A549 (cell line): ENCODE measurements at regions not wholly inside any gene's neighbourhood (a gene's known extent, or its start where the extent isn't known, plus 50 kb on each side); places are given as distances from the start of the nearest gene placed in this dataset.

ENCODE experiments used
- ATAC-seq, 2 experiments: fragments of 200-7000 bp in 1 of 2; fragments of >200 bp in 1 of 2; cut with Nextera tagmentation in 1 of 2; cut with Tn5 transposase in 1 of 2; 3 replicates each; pipeline versions ENCODE4 v1.8.0 to v1.9.1; 2018 to 2020; ENCODE audit warnings: mild to moderate bottlenecking in 1 of 2, moderate library complexity in 1 of 2
- CTCF ChIA-PET: fragments of 300-600 bp; sonication (Branson Sonifier 250); formaldehyde crosslinking; extraction: SDS; loops from one replicate; lab custom pipeline; 2021; ENCODE audit warnings: antibody characterized with exemption, inconsistent platforms; lab: Yijun Ruan, JAX
- POLR2A ChIA-PET: fragments of 350-600 bp; formaldehyde crosslinking; extraction: SDS; loops from one replicate; lab custom pipeline; 2021; ENCODE audit warnings: antibody characterized with exemption, inconsistent platforms; lab: Yijun Ruan, JAX
- DNase-seq, 2 experiments: peaks; one replicate each; pipeline versions ENCODE4 v3.0.0 to v3.0.0-alpha.2; 2011 to 2016; ENCODE audit warnings: low read depth in 1 of 2, low spot score in 1 of 2
- FAIRE-seq: peaks from 2 replicates; lab custom pipeline; 2011; peaks lifted over from hg19 to GRCh38; lab: Jason Lieb, UNC
- H3K27ac ChIP-seq, 2 experiments: fragments of >200 bp; sonication (Bioruptor Twin); formaldehyde crosslinking; 3 replicates each; pipeline ENCODE4 v1.5.1; 2016 to 2017
- H3K4me1 ChIP-seq: fragments of >200 bp; sonication (Bioruptor Twin); formaldehyde crosslinking; 3 replicates; pipeline ENCODE4 v1.6.1; 2016
- H3K4me2 ChIP-seq: fragments of >200 bp; sonication (Bioruptor Twin); formaldehyde crosslinking; 3 replicates; pipeline ENCODE4 v1.6.1; 2016
- H3K4me3 ChIP-seq: fragments of >200 bp; sonication (Bioruptor Twin); formaldehyde crosslinking; 3 replicates; pipeline ENCODE4 v1.5.1; 2016
- H3K9me3 ChIP-seq: fragments of >200 bp; sonication (Bioruptor Twin); formaldehyde crosslinking; 3 replicates; pipeline ENCODE4 v1.6.1; 2016
- BHLHE40 ChIP-seq: IDR thresholded peaks from 2 replicates; pipeline ENCODE4 v1.6.1; 2012; ENCODE audit warnings: low read depth, low read length, inconsistent platforms
- CEBPB ChIP-seq, 2 experiments: fragments of >200 bp in 1 of 2; sonication (Bioruptor Twin) in 1 of 2; formaldehyde crosslinking in 1 of 2; IDR thresholded peaks; 2 replicates each; pipeline ENCODE4 v1.6.1; 2012 to 2016
- CHD4 ChIP-seq: fragments of 200-600 bp; sonication (generic); IDR thresholded peaks from 2 replicates; pipeline ENCODE4 v1.6.1; 2016; ENCODE audit warnings: antibody characterized with exemption, mild to moderate bottlenecking, borderline replicate concordance
- EP300 ChIP-seq, 2 experiments: fragments of >200 bp; sonication (Bioruptor Twin); formaldehyde crosslinking; IDR thresholded peaks; 2 replicates in 1 of 2; 3 replicates in 1 of 2; pipeline ENCODE4 v1.6.1; 2016 to 2017
- ESRRA ChIP-seq: fragments of 150-350 bp; IDR thresholded peaks from 2 replicates; pipeline ENCODE4 v1.6.1; 2014; ENCODE audit warnings: mild to moderate bottlenecking, low read length, borderline replicate concordance
- FOSL2 ChIP-seq, 2 experiments: fragments of 450-650 bp in 1 of 2; fragments of >200 bp in 1 of 2; sonication (Bioruptor Twin) in 1 of 2; formaldehyde crosslinking; IDR thresholded peaks; 2 replicates each; pipeline versions ENCODE4 v1.5.0 to v1.6.1; 2016 to 2020; ENCODE audit warnings: mild to moderate bottlenecking in 1 of 2, moderate library complexity in 1 of 2
- HES2 ChIP-seq: fragments of >200 bp; sonication (Bioruptor Twin); formaldehyde crosslinking; IDR thresholded peaks from 2 replicates; pipeline ENCODE4 v1.6.1; 2016
- JUN ChIP-seq, 2 experiments: fragments of >200 bp; sonication (Bioruptor Twin); formaldehyde crosslinking; IDR thresholded peaks; 2 replicates in 1 of 2; 3 replicates in 1 of 2; pipeline ENCODE4 v1.6.1; 2016 to 2017
- JUNB ChIP-seq: fragments of >200 bp; sonication (Bioruptor Twin); formaldehyde crosslinking; IDR thresholded peaks from 2 replicates; pipeline ENCODE4 v1.6.1; 2016
- KDM1A ChIP-seq: fragments of 200-600 bp; sonication (generic); IDR thresholded peaks from 2 replicates; pipeline ENCODE4 v1.6.1; 2016; ENCODE audit warnings: low read depth, mild to moderate bottlenecking
- MAZ ChIP-seq: fragments of 150-350 bp; IDR thresholded peaks from 2 replicates; pipeline ENCODE4 v1.6.1; 2014; ENCODE audit warnings: antibody characterized with exemption, low read depth, low read length, borderline replicate concordance
- NFE2L2 ChIP-seq: fragments of 150-350 bp; conservative IDR thresholded peaks from 2 replicates; pipeline ENCODE4 v1.6.1; 2014; ENCODE audit warnings: low read length
- NPAS2 ChIP-seq: fragments of 250-450 bp; sonication (Bioruptor Pico); IDR thresholded peaks from 2 replicates; pipeline ENCODE4 v1.8.0; 2022; ENCODE audit warnings: mild to moderate bottlenecking, moderate library complexity, borderline replicate concordance
- NR3C1 ChIP-seq: fragments of >200 bp; sonication (Bioruptor Twin); formaldehyde crosslinking; IDR thresholded peaks from 3 replicates; pipeline ENCODE4 v1.6.1; 2017
- PHF8 ChIP-seq: fragments of 200-600 bp; sonication (generic); IDR thresholded peaks from 2 replicates; pipeline ENCODE4 v1.6.1; 2016; ENCODE audit warnings: low read depth, mild to moderate bottlenecking, antibody characterized with exemption, moderate library complexity, borderline replicate concordance
- POLR2A ChIP-seq: IDR thresholded peaks from 2 replicates; pipeline ENCODE4 v1.6.1; 2012; ENCODE audit warnings: mild to moderate bottlenecking, low read length
- RAD21 ChIP-seq, 2 experiments: fragments of >200 bp in 1 of 2; sonication (Bioruptor Twin) in 1 of 2; formaldehyde crosslinking in 1 of 2; IDR thresholded peaks in 1 of 2; conservative IDR thresholded peaks in 1 of 2; 2 replicates in 1 of 2; 3 replicates in 1 of 2; pipeline ENCODE4 v1.6.1; 2012 to 2018; ENCODE audit warnings: inconsistent platforms in 1 of 2
- RARB ChIP-seq: fragments of 250-450 bp; sonication (Bioruptor Pico); IDR thresholded peaks from 2 replicates; pipeline ENCODE4 v1.8.0; 2021; ENCODE audit warnings: mild to moderate bottlenecking, moderate library complexity
- RCOR1 ChIP-seq: fragments of 150-350 bp; IDR thresholded peaks from 2 replicates; pipeline ENCODE4 v1.6.1; 2014; ENCODE audit warnings: antibody characterized with exemption, low read length, low read depth
- REST ChIP-seq: fragments of 200-600 bp; sonication (generic); IDR thresholded peaks from 2 replicates; pipeline ENCODE4 v1.6.1; 2016; ENCODE audit warnings: antibody characterized with exemption, mild to moderate bottlenecking, moderate library complexity
- RFX5 ChIP-seq: fragments of 450-650 bp; IDR thresholded peaks from 2 replicates; pipeline ENCODE4 v1.7.1; 2014; ENCODE audit warnings: antibody characterized with exemption, mild to moderate bottlenecking, moderate library complexity
- SMC3 ChIP-seq: fragments of >200 bp; sonication (Bioruptor Twin); formaldehyde crosslinking; IDR thresholded peaks from 3 replicates; pipeline ENCODE4 v1.6.1; 2018; ENCODE audit warnings: inconsistent platforms
- TFCP2L1 ChIP-seq: fragments of 250-450 bp; sonication (Bioruptor Pico); IDR thresholded peaks from 2 replicates; pipeline ENCODE4 v1.5.0; 2021; ENCODE audit warnings: mild to moderate bottlenecking
- TP53 ChIP-seq: fragments of 250-450 bp; sonication (Bioruptor Pico); IDR thresholded peaks from 2 replicates; pipeline ENCODE4 v1.5.0; 2021; ENCODE audit warnings: mild to moderate bottlenecking, moderate library complexity
- WGBS: methylation state at CpG from one replicate; pipeline ENCODE4 v1.1.6; 2017; ENCODE audit errors: missing lambda C conversion rate; 5-methylcytosine and 5-hydroxymethylcytosine counted together

GRCh38 chr2:61759005-61759404, 94.9 kb downstream of the FAM161A start:
- ChIA-PET POLR2A (interaction anchor here (0.7 kb wide), 1 partner anchor 43 kb away, joined by 3 read pairs; no protein-coding TSS in a partner anchor), CTCF (no interaction called here)
- Histone ChIP-seq H3K27ac (peak overlapping the region; percentile 69 to 77), H3K4me3 (no peak overlapping the region), H3K4me2 (peak overlapping the region; percentile 67), H3K9me3 (no peaks in the 10 kb centered on the region; the same call in 2 of the 3 replicates), H3K4me1 (peaks cover 33% of the 10 kb centered on the region)
- WGBS = 86% methylated on average over 4 of the region's 4 CpGs
- DNase-seq (peak in 1 of 2 experiments; percentile 26), ATAC-seq (no peak), FAIRE-seq (no peak)
- TF ChIP-seq CEBPB (IDR thresholded peaks at IDR 0.05) (peak in 1 of 2 experiments; percentile 74; a peak in 1 of 4 replicates), JUNB (peak; percentile 53), JUN (IDR thresholded peaks at IDR 0.05) (peak in 1 of 2 experiments; percentile 34; a peak in 1 of 5 replicates), BHLHE40 (no peak), RAD21 (conservative IDR thresholded peaks at IDR 0.05 in 1 of 2, IDR thresholded peaks at IDR 0.05 in 1 of 2) (peak in 1 of 2 experiments; percentile 14; a peak in 1 of 5 replicates), ESRRA (no peak), NR3C1 (no peak), EP300 (IDR thresholded peaks at IDR 0.05) (peak; percentile 27 to 41; a peak in 2 of 5 replicates), HES2 (peak; percentile 80), FOSL2 (IDR thresholded peaks at IDR 0.05) (peak; percentile 41; the same call in 1 of the 2 replicates), FOSL2 (CRISPR knock-in tag; IDR thresholded peaks at IDR 0.05) (no peak)

GRCh38 chr2:61758159-61758558, 95.7 kb downstream of the FAM161A start:
- Histone ChIP-seq H3K4me3 (no peak overlapping the region), H3K27ac (peak overlapping the region; percentile 59 to 69; a peak in 5 of 6 replicates), H3K4me1 (peaks cover 33% of the 10 kb centered on the region), H3K9me3 (peaks cover 3% of the 10 kb centered on the region; the same call in 2 of the 3 replicates), H3K4me2 (no peak overlapping the region)
- no peak for FAIRE-seq
- POLR2A ChIA-PET = no interaction called here
- no peak for ATAC-seq
- CTCF ChIA-PET = no interaction called here
- DNase-seq = no peak
- no peak for TF ChIP-seq PHF8
- no peak for TF ChIP-seq MAZ
- TF ChIP-seq RFX5 = no peak
- TF ChIP-seq RCOR1 = no peak
- TF ChIP-seq KDM1A = no peak
- no peak for TF ChIP-seq POLR2A

- TF ChIP-seq CHD4 (no peak), SMC3 (no peak), TFCP2L1 (CRISPR knock-in tag) (no peak), TP53 (CRISPR knock-in tag) (no peak), RARB (CRISPR knock-in tag) (no peak)
- POLR2A ChIA-PET = no interaction called here
- no peak overlapping the region for H3K27ac ChIP-seq
- CTCF ChIA-PET = interaction anchor here (1.0 kb wide), 1 partner anchor 55 kb away, joined by 3 read pairs; no protein-coding TSS in a partner anchor
- no peak overlapping the region for H3K4me3 ChIP-seq
- 13% methylated on average over 1 of the region's 1 CpG for WGBS
- FAIRE-seq (no peak), DNase-seq (no peak), ATAC-seq (no peak)
- H3K9me3 ChIP-seq = peaks cover 3% of the 10 kb centered on the region; the same call in 2 of the 3 replicates
- no peaks in the 10 kb centered on the region; the same call in 2 of the 3 replicates for H3K4me1 ChIP-seq
- H3K4me2 ChIP-seq = no peak overlapping the region
These were observed 100.3 kb downstream of the FAM161A start for GRCh38 chr2:61753512-61753911.

GRCh38 chr2:61750624-61751023, 103.2 kb downstream of the FAM161A start:
- WGBS = 48% methylated on average over 2 of the region's 2 CpGs
- TF ChIP-seq ESRRA = no peak
- TF ChIP-seq NFE2L2 = no peak
- no peak for TF ChIP-seq CHD4
- TF ChIP-seq CEBPB (IDR thresholded peaks at IDR 0.05) = no peak
- TF ChIP-seq REST = no peak
- no peak for TF ChIP-seq NPAS2 (CRISPR knock-in tag)
- H3K9me3 ChIP-seq = peaks cover 3% of the 10 kb centered on the region; the same call in 2 of the 3 replicates
- peak overlapping the region in 1 of 2 experiments; percentile 19; a peak in 2 of 6 replicates for H3K27ac ChIP-seq
- ATAC-seq = peak in 1 of 2 experiments; percentile 49; a peak in 3 of 6 replicates
- POLR2A ChIA-PET = interaction anchor here (1.4 kb wide), 1 partner anchor 13 kb away, joined by 8 read pairs; no protein-coding TSS in a partner anchor
- CTCF ChIA-PET = interaction anchor here (0.5 to 0.7 kb wide), 2 partner anchors 148 to 986 kb away, joined by 3 read pairs; no protein-coding TSS in a partner anchor
- FAIRE-seq = no peak
- no peak overlapping the region for H3K4me3 ChIP-seq
- no peak overlapping the region for H3K4me2 ChIP-seq
- DNase-seq = no peak
- H3K4me1 ChIP-seq = no peaks in the 10 kb centered on the region; the same call in 2 of the 3 replicates
